H9 (cell line): ENCODE measurements at regions not wholly inside any gene's neighbourhood (a gene's known extent, or its start where the extent isn't known, plus 50 kb on each side); places are given as distances from the start of the nearest gene placed in this dataset.

Experiments
- DNase-seq: peaks from one replicate; pipeline ENCODE4 v3.0.0-alpha.2; 2017
- H2AFZ ChIP-seq: one replicate; pipeline ENCODE4 v1.6.1; 2013; ENCODE audit warnings: mild to moderate bottlenecking, low read length, control low read depth, moderate library complexity
- H2AK5ac ChIP-seq: 2 replicates; pipeline ENCODE4 v1.6.1; 2013; ENCODE audit warnings: low read length, control low read depth, mixed read lengths; ENCODE audit not compliant: insufficient read length
- H2BK120ac ChIP-seq: one replicate; pipeline ENCODE4 v1.6.1; 2013; ENCODE audit warnings: low read depth, mild to moderate bottlenecking, low read length, control low read depth, inconsistent platforms; ENCODE audit not compliant: poor library complexity, severe bottlenecking
- H2BK12ac ChIP-seq: 2 replicates; pipeline ENCODE4 v1.6.1; 2013; ENCODE audit warnings: low read length, control low read depth, mixed read lengths, low read depth; ENCODE audit not compliant: insufficient read length
- H2BK15ac ChIP-seq: 2 replicates; pipeline ENCODE4 v1.6.1; 2013; ENCODE audit warnings: low read depth, low read length, control low read depth
- H2BK20ac ChIP-seq: one replicate; pipeline ENCODE4 v1.6.1; 2013; ENCODE audit warnings: low read depth, mild to moderate bottlenecking, low read length, control low read depth, inconsistent platforms; ENCODE audit not compliant: poor library complexity, severe bottlenecking
- H2BK5ac ChIP-seq: 2 replicates; pipeline ENCODE4 v1.6.1; 2013; ENCODE audit warnings: low read length, control low read depth, mixed read lengths; ENCODE audit not compliant: insufficient read length
- H3K14ac ChIP-seq: 2 replicates; pipeline ENCODE4 v1.6.1; 2013; ENCODE audit warnings: low read length, control low read depth; ENCODE audit not compliant: insufficient read depth
- H3K18ac ChIP-seq: 2 replicates; pipeline ENCODE4 v1.6.1; 2013; ENCODE audit warnings: low read depth, mild to moderate bottlenecking, mixed read lengths, low read length, control low read depth; ENCODE audit not compliant: insufficient read length
- H3K23ac ChIP-seq: 2 replicates; pipeline ENCODE4 v1.6.1; 2013; ENCODE audit warnings: low read length, control low read depth, mixed read lengths, low read depth; ENCODE audit not compliant: insufficient read length
- H3K23me2 ChIP-seq: 2 replicates; pipeline ENCODE4 v1.6.1; 2013; ENCODE audit warnings: low read depth, mild to moderate bottlenecking, mixed read lengths, low read length, control low read depth; ENCODE audit not compliant: insufficient read length, poor library complexity, severe bottlenecking
- H3K27ac ChIP-seq: 2 replicates; pipeline ENCODE4 v1.5.1; 2013; ENCODE audit warnings: low read length, control low read depth, mixed read lengths, low read depth; ENCODE audit not compliant: insufficient read length
- H3K27me3 ChIP-seq: 2 replicates; pipeline ENCODE4 v1.6.1; 2013; ENCODE audit warnings: low read length, control low read depth, inconsistent platforms; ENCODE audit not compliant: insufficient read depth
- H3K4ac ChIP-seq: 2 replicates; pipeline ENCODE4 v1.6.1; 2013; ENCODE audit warnings: low read depth, mild to moderate bottlenecking, control low read depth, inconsistent platforms, low read length, moderate library complexity
- H3K4me1 ChIP-seq: 2 replicates; pipeline ENCODE4 v1.6.1; 2013; ENCODE audit warnings: low read length, control low read depth, inconsistent platforms; ENCODE audit not compliant: insufficient read depth
- H3K4me2 ChIP-seq: 2 replicates; pipeline ENCODE4 v1.6.1; 2013; ENCODE audit warnings: low read length, control low read depth, mixed read lengths; ENCODE audit not compliant: insufficient read length, insufficient read depth
- H3K56ac ChIP-seq: 2 replicates; pipeline ENCODE4 v1.6.1; 2013; ENCODE audit warnings: low read depth, mild to moderate bottlenecking, mixed read lengths, low read length, control low read depth; ENCODE audit not compliant: insufficient read length
- H3K79me1 ChIP-seq: 2 replicates; pipeline ENCODE4 v1.6.1; 2013; ENCODE audit warnings: low read depth, mild to moderate bottlenecking, moderate library complexity, low read length, control low read depth, inconsistent platforms; ENCODE audit not compliant: insufficient read depth, poor library complexity, severe bottlenecking
- H3K79me2 ChIP-seq: 2 replicates; pipeline ENCODE4 v1.6.1; 2013; ENCODE audit warnings: low read length, control low read depth, inconsistent platforms; ENCODE audit not compliant: insufficient read depth
- H3K9ac ChIP-seq: 2 replicates; pipeline ENCODE4 v1.6.1; 2013; ENCODE audit warnings: low read length, control low read depth, mixed read lengths; ENCODE audit not compliant: insufficient read length; ENCODE audit errors: extremely low read depth
- H3K9me3 ChIP-seq: one replicate; pipeline ENCODE4 v1.6.1; 2013; ENCODE audit warnings: low read depth, low read length, inconsistent platforms; ENCODE audit not compliant: control insufficient read depth
- H3T11ph ChIP-seq: one replicate; pipeline ENCODE4 v1.6.1; 2013; ENCODE audit warnings: mild to moderate bottlenecking, low read length, control low read depth, inconsistent platforms
- H4K20me1 ChIP-seq: one replicate; pipeline ENCODE4 v1.6.1; 2013; ENCODE audit not compliant: control insufficient read depth, insufficient read length, insufficient read depth
- H4K5ac ChIP-seq: 2 replicates; pipeline ENCODE4 v1.6.1; 2013; ENCODE audit warnings: low read depth, mild to moderate bottlenecking, mixed read lengths, low read length, control low read depth; ENCODE audit not compliant: insufficient read length
- H4K8ac ChIP-seq: replicated peaks from 2 replicates; pipeline ENCODE4 v1.6.1; 2013; ENCODE audit warnings: low read length, control low read depth, mixed read lengths, low read depth; ENCODE audit not compliant: insufficient read length
- H4K91ac ChIP-seq: 2 replicates; pipeline ENCODE4 v1.6.1; 2013; ENCODE audit warnings: low read depth, mild to moderate bottlenecking, moderate library complexity, mixed read lengths, low read length, control low read depth; ENCODE audit not compliant: insufficient read length
- H3K27ac Mint-ChIP-seq, 3 experiments: 2 replicates in 2 of 3; 3 replicates in 1 of 3; pipeline ENCODE4 v1.8.0; 2020 to 2021; ENCODE audit warnings: mixed read lengths in 3 of 3, mild to moderate bottlenecking in 1 of 3, moderate library complexity in 1 of 3
- H3K27me3 Mint-ChIP-seq: 2 replicates; pipeline ENCODE4 v1.8.0; 2021; ENCODE audit warnings: low read depth, mild to moderate bottlenecking, moderate library complexity, mixed read lengths
- H3K36me3 Mint-ChIP-seq, 3 experiments: 2 replicates in 2 of 3; 3 replicates in 1 of 3; pipeline ENCODE4 v1.8.0; 2020 to 2021; ENCODE audit warnings: low read depth in 3 of 3, mixed read lengths in 3 of 3; ENCODE audit not compliant: insufficient read depth in 1 of 3
- H3K4me1 Mint-ChIP-seq, 2 experiments: 2 replicates each; pipeline ENCODE4 v1.8.0; 2020; ENCODE audit warnings: mixed read lengths in 2 of 2
- H3K4me3 Mint-ChIP-seq, 2 experiments: 2 replicates in 1 of 2; 3 replicates in 1 of 2; pipeline ENCODE4 v1.8.0; 2020 to 2021; ENCODE audit warnings: mild to moderate bottlenecking in 2 of 2, mixed read lengths in 2 of 2, moderate library complexity in 1 of 2
- H3K9me3 Mint-ChIP-seq, 2 experiments: 2 replicates in 1 of 2; 3 replicates in 1 of 2; pipeline ENCODE4 v1.8.0; 2020; ENCODE audit warnings: mild to moderate bottlenecking in 2 of 2, mixed read lengths in 2 of 2, moderate library complexity in 1 of 2
- WGBS: extraction: QIAGEN DNeasy Blood & Tissue Kit; methylation state at CpG from one replicate; pipeline ENCODE4 v1.1.7; 2013; ENCODE audit warnings: missing lambda C conversion rate, low lambda C conversion rate, mixed read lengths; ENCODE audit not compliant: insufficient read length; ENCODE audit errors: extremely low coverage; 5-methylcytosine and 5-hydroxymethylcytosine counted together
- TF ChIP-seq, protein P1 (sequence below): fragments of 200-600 bp; sonication (generic); conservative IDR thresholded peaks from 3 replicates; pipeline ENCODE4 v1.8.0; 2021; ENCODE audit warnings: antibody characterized with exemption, mild to moderate bottlenecking

DNA sequence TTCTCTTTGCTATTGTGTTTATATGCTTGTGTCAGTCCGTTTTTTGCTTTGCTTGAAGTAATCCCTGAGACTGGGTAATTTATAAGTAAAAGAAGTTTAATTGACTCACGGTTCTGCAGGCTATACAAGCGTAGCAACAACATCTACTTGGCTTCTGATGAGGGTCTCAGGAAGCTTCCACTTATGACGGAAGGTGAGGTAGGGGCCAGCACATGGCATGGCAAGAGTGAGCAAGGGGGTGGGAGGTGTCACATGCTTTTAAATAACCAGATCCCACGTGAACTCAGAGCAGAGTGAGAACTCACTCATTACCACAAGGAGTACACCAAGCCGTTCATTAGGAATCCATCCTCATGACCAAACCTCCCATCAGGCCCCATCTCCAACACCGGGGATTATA, 540.3 kb downstream of the TDRD15 start:
- Histone ChIP-seq H2BK5ac (no peak overlapping the region), H3K18ac (no peak overlapping the region), H4K5ac (no peak overlapping the region), H2BK12ac (no peak overlapping the region), H2BK120ac (no peak overlapping the region), H3K79me1 (no peaks in the 10 kb centered on the region), H4K20me1 (no peaks in the 10 kb centered on the region), H3K23me2 (no peaks in the 10 kb centered on the region), H3K23ac (no peak overlapping the region), H3K4me1 (peaks cover 1% of the 10 kb centered on the region; the same call in 1 of the 2 replicates), H3K4ac (no peak overlapping the region), H3K27me3 (no peaks in the 10 kb centered on the region), H3K4me2 (no peak overlapping the region), H4K8ac (no peak overlapping the region), H3K56ac (no peak overlapping the region), H2BK15ac (no peak overlapping the region), H4K91ac (no peak overlapping the region), H2AFZ (no peak overlapping the region), H2AK5ac (no peak overlapping the region), H3K9me3 (no peaks in the 10 kb centered on the region), H3K79me2 (no peaks in the 10 kb centered on the region), H3K27ac (no peak overlapping the region), H3T11ph (no peak overlapping the region), H2BK20ac (no peak overlapping the region), H3K14ac (no peak overlapping the region), H3K9ac (no peak overlapping the region)
- Mint-ChIP-seq H3K9me3 (no peaks in the 10 kb centered on the region), H3K4me3 (no peak overlapping the region), H3K27me3 (no peaks in the 10 kb centered on the region), H3K27ac (no peak overlapping the region), H3K36me3 (no peaks in the 10 kb centered on the region; a peak in 1 of 7 replicates), H3K4me1 (peaks cover 20 to 21% of the 10 kb centered on the region in 2 experiments)
- no peak for DNase-seq
- TF ChIP-seq, protein P1, sequence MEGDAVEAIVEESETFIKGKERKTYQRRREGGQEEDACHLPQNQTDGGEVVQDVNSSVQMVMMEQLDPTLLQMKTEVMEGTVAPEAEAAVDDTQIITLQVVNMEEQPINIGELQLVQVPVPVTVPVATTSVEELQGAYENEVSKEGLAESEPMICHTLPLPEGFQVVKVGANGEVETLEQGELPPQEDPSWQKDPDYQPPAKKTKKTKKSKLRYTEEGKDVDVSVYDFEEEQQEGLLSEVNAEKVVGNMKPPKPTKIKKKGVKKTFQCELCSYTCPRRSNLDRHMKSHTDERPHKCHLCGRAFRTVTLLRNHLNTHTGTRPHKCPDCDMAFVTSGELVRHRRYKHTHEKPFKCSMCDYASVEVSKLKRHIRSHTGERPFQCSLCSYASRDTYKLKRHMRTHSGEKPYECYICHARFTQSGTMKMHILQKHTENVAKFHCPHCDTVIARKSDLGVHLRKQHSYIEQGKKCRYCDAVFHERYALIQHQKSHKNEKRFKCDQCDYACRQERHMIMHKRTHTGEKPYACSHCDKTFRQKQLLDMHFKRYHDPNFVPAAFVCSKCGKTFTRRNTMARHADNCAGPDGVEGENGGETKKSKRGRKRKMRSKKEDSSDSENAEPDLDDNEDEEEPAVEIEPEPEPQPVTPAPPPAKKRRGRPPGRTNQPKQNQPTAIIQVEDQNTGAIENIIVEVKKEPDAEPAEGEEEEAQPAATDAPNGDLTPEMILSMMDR: no peak
- no CpG with 5 or more reads among the region's 7 CpGs for WGBS
